Left forelimb (tissue), 1 donor: ENCODE measurements at regions not wholly inside any gene's neighbourhood (a gene's known extent, or its start where the extent isn't known, plus 50 kb on each side); places are given as distances from the start of the nearest gene placed in this dataset.

Experiments
- DNase-seq: peaks from one replicate; pipeline ENCODE4 v3.0.0-alpha.2; 2018; ENCODE audit warnings: low spot score

- DNase-seq = no peak
Measured at GRCh38 chr16:74169687-74170376, 126.8 kb upstream of the PSMD7 start.

- no peak for DNase-seq
Measured at GRCh38 chr16:74169066-74169465, 127.5 kb upstream of the PSMD7 start.

GRCh38 chr16:74168445-74168844, 128.2 kb upstream of the PSMD7 start:
- DNase-seq = no peak

DNA sequence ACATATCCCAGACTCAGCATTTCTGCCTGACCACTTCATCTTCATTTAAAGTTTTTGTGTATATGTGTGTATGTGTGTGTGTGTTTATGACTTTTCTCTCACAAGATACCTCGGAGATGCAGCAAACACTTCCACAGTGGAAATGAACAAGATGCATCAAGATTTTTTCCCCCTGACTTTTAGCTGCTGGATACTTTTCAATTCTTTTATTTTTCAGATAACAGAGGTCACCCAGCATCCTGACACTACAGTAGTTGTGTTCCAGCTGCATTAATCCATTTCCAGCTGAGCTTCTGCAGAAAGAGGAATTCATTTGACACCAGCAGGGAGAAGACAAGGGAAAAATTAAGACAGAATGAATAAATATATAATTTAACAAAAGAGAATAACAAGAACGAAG, 130.2 kb upstream of the PSMD7 start:
- no peak for DNase-seq

DNA sequence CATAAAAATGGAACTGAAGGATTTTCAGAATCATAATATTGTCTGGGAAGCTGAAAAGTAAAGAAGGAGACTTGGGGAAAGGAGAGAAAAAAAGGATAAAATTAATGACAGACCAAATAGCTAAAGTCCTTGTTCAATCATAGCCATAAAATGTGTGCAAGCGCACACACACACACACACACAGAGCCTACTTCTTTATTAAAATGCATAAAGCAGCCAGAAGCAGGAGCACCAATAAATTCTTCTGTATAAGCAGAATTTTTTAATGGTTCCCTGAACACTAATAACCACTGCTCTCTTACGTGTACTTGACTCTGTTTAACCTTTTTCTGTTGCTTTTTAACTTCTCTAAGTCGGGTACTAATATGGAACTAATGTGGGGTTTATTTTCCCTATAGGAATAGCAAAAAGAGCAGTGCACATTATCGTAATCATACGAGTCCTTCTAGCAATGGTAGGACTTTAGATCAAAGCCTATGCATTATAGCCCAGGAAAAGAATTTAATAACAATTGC, 131.0 kb upstream of the PSMD7 start:
- DNase-seq = no peak

GRCh38 chr16:74160759-74161158, 135.9 kb upstream of the PSMD7 start:
- DNase-seq = no peak

DNA sequence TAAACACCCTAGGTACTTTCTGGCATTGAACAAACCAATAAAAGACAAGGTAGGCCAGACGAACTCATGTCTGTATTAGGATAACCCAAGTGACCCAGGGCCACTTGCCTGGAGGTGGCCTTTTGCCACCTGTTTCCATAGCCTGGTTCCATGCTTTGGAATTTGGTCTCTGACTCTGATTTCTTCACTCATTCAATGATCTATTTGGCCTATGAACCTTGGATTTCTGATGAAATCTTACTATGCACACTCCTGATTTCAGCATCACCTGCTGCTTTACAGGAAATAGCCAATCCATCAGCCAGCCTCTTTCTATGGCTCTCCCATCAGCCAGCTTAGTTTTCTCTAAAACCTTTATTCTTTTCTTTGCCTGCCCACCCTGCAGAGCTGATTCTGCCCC, 142.8 kb upstream of the PSMD7 start:
- no peak for DNase-seq

DNA sequence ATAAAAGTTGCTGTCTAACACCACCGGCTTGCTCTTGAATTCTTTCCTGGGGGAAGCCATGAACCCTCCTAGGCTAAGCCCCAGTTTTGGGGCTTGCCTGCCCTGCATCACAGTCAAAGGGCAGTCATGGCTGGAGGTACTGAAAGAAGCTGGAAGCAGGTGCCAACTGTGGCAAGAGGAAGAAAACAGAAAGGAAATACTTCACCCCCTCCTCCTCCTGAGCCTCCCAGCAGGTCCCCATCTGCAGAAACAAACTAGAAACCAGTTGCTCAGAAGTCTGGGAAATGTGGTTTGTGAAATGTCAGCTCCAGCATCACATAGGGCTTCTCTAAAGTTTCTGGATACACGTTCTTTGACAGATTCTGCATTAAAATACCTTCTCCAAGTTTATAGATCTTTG, 150.0 kb upstream of the PSMD7 start:
- DNase-seq = no peak

DNA sequence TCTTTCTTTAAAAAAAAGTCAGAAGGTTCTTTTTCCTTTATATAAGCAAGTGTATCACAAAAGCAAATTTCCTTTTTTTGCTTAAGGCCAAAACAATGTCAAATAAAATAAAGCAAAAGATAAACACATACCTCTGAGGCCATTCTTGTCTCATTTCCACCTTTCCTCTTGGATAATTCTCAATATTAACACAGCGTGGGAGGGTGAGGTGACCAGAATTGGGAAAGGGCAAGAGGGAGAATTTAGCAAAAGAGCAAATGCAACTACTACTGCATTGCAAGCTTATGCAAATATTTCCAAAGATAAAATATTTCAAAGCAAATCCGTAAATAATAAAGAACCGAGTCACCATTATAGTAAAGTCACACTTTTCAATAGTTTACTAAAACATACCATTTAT, 153.4 kb upstream of the PSMD7 start:
- no peak for DNase-seq

DNA sequence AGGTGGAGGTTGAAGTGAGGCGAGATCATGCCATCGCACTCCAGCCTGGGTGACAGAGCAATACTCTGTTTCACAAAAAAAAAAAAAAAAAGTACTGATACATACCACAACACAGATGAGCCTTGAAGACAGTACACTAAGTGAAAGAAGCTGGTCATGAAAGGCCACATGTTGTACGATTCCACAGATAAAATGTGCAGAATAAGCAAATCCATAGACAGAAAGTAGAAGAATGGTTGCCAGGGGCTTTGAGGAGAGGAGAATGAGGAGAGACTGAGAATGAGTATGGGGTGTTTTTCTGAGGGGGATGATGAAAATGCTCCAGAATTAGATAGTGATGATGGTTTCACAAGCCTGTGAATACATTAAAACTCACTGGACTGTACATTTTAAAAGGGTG, 155.6 kb upstream of the PSMD7 start:
- DNase-seq = no peak

- DNase-seq = no peak
Measured at GRCh38 chr16:74140557-74140956, 156.1 kb upstream of the PSMD7 start.

GRCh38 chr16:74123826-74124225, 172.8 kb upstream of the PSMD7 start:
- no peak for DNase-seq

DNA sequence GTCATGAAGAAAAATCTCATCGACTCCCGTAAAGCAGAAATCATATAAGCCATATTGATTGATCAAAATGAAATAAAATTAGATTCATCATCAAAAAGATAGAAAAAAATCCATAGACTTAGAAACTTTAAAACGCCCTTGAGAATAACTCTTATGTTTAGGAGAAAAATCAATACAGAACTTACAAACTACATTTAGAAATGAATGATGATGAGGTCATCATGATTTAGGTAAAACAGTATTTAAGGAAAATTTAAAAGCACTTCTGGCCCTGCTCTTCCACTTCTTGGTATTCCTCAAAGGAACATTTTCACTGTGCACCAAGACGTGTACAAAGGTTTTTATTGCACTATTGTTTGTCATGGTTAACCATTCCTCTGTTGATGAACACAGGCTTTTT, 173.4 kb upstream of the PSMD7 start:
- no peak for DNase-seq

DNA sequence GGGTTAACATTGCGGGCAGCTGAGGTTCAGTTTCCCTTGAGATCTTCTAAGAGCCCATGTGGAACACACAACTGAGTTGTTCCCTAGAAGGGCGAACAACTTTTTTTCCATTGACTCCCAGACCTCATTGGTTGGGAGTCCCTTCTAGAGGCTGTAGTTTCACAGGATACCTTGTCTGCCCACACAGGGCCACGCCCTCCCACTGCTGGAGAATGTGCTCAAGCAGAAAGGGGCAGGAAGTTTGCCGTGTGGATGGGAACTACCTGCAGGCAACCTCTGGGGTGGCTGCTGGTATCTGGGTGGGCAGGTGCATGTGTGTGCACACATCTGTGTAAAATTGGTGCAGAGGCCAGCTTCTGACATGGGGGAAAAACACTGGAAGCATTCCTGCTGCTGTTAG, 178.8 kb upstream of the PSMD7 start:
- no peak for DNase-seq

GRCh38 chr16:74113545-74113944, 183.1 kb upstream of the PSMD7 start:
- DNase-seq = no peak

GRCh38 chr16:74111456-74111982, 185.1 kb upstream of the PSMD7 start:
- no peak for DNase-seq

- DNase-seq = no peak
Measured at GRCh38 chr16:74107795-74108610, 188.6 kb upstream of the PSMD7 start.

- no peak for DNase-seq
Measured at GRCh38 chr16:74104022-74104421, 192.6 kb upstream of the PSMD7 start.

- DNase-seq = no peak
Measured at GRCh38 chr16:74101379-74102137, 195.1 kb upstream of the PSMD7 start.

DNA sequence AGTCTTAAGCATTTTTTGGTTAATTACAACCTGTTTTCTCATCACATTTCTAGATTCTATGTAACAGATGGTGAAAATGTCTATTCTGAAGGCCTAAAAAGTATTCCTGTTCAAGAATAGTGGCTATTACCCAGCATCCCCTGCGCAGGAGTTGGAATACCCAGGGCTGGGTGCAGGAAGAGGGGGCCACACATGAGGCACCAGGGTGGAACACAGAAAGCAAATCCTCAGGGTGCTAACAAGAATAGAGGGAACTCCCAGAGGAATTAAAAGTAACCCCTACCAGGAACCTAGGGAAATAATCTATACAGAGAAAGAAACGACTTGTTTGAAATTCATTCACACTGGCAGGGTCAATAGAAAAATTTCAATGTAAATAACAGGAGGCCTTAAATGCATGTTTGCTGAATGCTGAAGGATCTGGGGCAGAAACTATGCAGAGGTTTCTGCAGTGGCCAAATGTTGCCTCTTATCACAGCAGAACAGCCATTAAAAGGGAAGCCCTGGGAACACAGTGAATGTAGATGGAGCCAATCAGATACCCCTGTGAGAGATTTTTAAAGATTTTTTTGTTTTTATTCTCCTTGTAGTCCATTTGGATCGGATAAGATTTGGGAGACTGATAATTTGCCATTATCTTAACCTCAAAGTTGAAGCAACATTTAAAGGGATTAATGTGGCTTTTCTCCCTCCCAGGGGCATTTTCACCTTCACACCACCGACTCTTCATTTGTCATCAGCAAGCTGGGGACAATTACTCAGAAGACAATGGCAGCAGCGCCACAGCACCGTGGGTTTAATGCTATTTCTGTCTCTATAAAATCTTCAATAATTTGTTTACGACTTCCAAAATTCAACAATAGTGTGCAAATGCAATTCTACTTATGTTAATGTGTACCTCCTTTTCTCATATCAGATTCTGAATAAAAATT, 196.0 kb upstream of the PSMD7 start:
- DNase-seq = no peak

DNA sequence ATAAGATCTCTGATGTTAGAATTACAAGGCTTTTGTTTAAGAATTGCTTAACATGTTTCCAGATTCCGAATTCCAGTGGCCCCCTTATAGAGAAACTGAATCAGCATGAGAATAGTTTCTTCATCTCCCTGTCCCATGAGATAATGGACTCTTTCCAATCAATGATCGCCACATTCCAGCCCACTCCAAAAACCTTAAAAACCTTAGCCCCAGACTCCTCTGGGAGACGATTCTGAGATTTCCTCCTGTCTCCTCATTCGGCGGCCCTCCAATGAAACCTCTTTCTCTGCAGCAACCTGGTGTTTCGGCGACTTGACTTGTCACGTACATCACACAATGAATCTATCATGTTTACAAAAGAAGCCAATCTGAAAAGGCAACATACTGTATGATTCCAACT, 197.1 kb upstream of the PSMD7 start:
- DNase-seq = no peak
